ENCODE measurements at regions not wholly inside any gene's neighbourhood (a gene's known extent, or its start where the extent isn't known, plus 50 kb on each side); places are given as distances from the start of the nearest gene placed in this dataset.
A peak's percentile ranks its signal among the peaks of the same experiment; 100 is the strongest.

DNA sequence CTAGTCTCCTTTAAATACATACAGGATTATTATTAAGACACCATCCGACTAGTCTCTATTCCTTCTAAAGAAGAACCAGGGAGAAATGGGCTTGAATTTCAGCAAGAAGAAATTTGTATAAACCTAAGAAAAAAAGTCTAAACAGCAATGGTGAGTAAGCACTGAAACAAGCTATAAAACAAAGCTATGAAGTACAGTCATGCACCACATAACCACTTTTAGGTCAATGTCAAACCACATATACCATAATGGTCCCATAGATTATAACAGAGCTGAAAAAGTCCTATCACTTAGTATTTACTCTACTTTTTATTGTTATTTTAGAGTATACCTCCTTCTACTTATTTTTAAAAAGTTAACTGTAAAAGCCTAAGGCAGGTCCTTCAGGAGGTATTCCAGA, 102.0 kb upstream of the NFIB start:
- no peak for TF ChIP-seq POLR2A (IDR thresholded peaks at IDR 0.05; ENCODE audit: low read depth, low read length)
- TF ChIP-seq, protein P1, sequence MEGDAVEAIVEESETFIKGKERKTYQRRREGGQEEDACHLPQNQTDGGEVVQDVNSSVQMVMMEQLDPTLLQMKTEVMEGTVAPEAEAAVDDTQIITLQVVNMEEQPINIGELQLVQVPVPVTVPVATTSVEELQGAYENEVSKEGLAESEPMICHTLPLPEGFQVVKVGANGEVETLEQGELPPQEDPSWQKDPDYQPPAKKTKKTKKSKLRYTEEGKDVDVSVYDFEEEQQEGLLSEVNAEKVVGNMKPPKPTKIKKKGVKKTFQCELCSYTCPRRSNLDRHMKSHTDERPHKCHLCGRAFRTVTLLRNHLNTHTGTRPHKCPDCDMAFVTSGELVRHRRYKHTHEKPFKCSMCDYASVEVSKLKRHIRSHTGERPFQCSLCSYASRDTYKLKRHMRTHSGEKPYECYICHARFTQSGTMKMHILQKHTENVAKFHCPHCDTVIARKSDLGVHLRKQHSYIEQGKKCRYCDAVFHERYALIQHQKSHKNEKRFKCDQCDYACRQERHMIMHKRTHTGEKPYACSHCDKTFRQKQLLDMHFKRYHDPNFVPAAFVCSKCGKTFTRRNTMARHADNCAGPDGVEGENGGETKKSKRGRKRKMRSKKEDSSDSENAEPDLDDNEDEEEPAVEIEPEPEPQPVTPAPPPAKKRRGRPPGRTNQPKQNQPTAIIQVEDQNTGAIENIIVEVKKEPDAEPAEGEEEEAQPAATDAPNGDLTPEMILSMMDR (IDR thresholded peaks at IDR 0.05; ENCODE audit: extremely low read depth in 1 of 2, insufficient read depth in 1 of 2, low read depth in 1 of 2, low read length in 2 of 2): no peak
- TF ChIP-seq EZH2 (IDR thresholded peaks at IDR 0.05; ENCODE audit: borderline replicate concordance, low read depth, low read length, severe bottlenecking): no peak
- TF ChIP-seq POLR2AphosphoS5 (IDR thresholded peaks at IDR 0.05; ENCODE audit: insufficient read depth, low read depth, low read length): no peak
- TF ChIP-seq MYC (IDR thresholded peaks at IDR 0.05; ENCODE audit: low read depth, low read length): no peak
- peak; percentile 69 for TF ChIP-seq FOS (IDR thresholded peaks at IDR 0.05; ENCODE audit: borderline replicate concordance, insufficient read depth, low read length)
- no peak for TF ChIP-seq JUN (IDR thresholded peaks at IDR 0.05; ENCODE audit: borderline replicate concordance, insufficient read depth, insufficient read length, low read depth)
- TF ChIP-seq, protein P2, sequence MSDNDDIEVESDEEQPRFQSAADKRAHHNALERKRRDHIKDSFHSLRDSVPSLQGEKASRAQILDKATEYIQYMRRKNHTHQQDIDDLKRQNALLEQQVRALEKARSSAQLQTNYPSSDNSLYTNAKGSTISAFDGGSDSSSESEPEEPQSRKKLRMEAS (IDR thresholded peaks at IDR 0.05; ENCODE audit: insufficient read depth, insufficient read length): no peak
- TF ChIP-seq GATA2 (IDR thresholded peaks at IDR 0.05; ENCODE audit: insufficient read depth, insufficient read length, low read depth, low read length): no peak
